ENCODE measurements at regions not wholly inside any gene's neighbourhood (a gene's known extent, or its start where the extent isn't known, plus 50 kb on each side); places are given as distances from the start of the nearest gene placed in this dataset.

DNA sequence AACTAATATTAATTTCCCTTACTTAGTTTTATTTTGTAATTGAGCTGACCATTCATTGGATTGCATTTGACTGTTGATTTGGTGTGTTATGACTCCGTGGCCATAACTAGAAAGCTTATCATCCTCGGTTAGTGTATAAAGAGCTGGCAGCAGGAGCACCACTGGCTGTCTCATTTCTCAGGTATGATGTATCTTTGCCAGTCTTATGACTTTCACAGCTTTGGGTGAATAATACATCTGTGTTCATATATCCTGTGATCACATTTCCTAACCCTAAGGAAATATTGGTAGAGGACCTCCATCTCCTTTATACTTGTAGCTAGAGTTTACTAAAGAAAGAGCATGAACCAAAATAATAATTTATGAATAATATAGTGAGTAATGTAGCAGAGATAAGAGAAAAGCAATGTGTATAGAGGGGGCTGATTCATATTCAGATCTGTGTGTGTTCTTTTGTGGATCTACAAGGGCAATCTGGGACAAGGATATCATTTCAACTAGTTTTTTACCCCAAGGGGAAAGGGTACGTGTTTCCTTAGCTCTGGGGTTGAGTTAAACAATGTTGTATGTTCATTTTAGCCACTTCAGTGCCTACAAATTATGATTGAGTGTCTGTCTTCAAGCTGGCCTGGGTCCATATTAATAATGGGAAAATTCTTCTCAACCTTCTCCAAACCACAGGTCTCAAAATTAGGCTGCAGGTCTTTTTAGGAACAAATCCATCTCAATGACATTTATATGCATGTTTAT lies 901.7 kb downstream of the NTRK3 start:
- TF ChIP-seq, protein P1, sequence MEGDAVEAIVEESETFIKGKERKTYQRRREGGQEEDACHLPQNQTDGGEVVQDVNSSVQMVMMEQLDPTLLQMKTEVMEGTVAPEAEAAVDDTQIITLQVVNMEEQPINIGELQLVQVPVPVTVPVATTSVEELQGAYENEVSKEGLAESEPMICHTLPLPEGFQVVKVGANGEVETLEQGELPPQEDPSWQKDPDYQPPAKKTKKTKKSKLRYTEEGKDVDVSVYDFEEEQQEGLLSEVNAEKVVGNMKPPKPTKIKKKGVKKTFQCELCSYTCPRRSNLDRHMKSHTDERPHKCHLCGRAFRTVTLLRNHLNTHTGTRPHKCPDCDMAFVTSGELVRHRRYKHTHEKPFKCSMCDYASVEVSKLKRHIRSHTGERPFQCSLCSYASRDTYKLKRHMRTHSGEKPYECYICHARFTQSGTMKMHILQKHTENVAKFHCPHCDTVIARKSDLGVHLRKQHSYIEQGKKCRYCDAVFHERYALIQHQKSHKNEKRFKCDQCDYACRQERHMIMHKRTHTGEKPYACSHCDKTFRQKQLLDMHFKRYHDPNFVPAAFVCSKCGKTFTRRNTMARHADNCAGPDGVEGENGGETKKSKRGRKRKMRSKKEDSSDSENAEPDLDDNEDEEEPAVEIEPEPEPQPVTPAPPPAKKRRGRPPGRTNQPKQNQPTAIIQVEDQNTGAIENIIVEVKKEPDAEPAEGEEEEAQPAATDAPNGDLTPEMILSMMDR (IDR thresholded peaks at IDR 0.05) = no peak
- TF ChIP-seq EP300 (IDR thresholded peaks at IDR 0.05) (no peak), POLR2AphosphoS5 (IDR thresholded peaks at IDR 0.05) (no peak), POLR2A (IDR thresholded peaks at IDR 0.05) (no peak)
